ENCODE measurements at regions not wholly inside any gene's neighbourhood (a gene's known extent, or its start where the extent isn't known, plus 50 kb on each side); places are given as distances from the start of the nearest gene placed in this dataset.

GRCh38 chr4:123505095-123506010 is 108.8 kb downstream of the SPRY1 start:
- peak overlapping the region; percentile 76 for H3K9ac ChIP-seq (ENCODE audit: low read length)

More at GRCh38 chr4:123505095-123506010, 108.8 kb downstream of the SPRY1 start:
- Mint-ChIP-seq H3K27me3 (peaks cover 29% of the 10 kb centered on the region), H3K9me3 (ENCODE audit: insufficient read depth) (no peaks in the 10 kb centered on the region), H3K27ac (peak overlapping the region; percentile 81), H3K4me3 (peak overlapping the region; percentile 95), H3K4me1 (peaks cover 26% of the 10 kb centered on the region)
- Histone ChIP-seq H3K79me2 (ENCODE audit: control insufficient read depth, insufficient read depth, low read length) (no peaks in the 10 kb centered on the region), H2AFZ (ENCODE audit: insufficient read depth, low read depth, low read length, poor library complexity, severe bottlenecking) (peak overlapping the region; percentile 89), H3K36me3 (replicated peaks in 1 of 2; ENCODE audit: control extremely low read depth in 1 of 2, control insufficient read depth in 1 of 2, extremely low read depth in 1 of 2, insufficient read depth in 2 of 2, low read length in 1 of 2) (no peaks in the 10 kb centered on the region), H3K4me2 (replicated peaks; ENCODE audit: low read depth, low read length, poor library complexity, severe bottlenecking) (peak overlapping the region; percentile 95), H3K27me3 (replicated peaks in 1 of 4; ENCODE audit: control extremely low read depth in 1 of 4, control insufficient read depth in 3 of 4, insufficient read depth in 4 of 4, low read length in 3 of 4) (peaks cover 0 to 3% (median 0%) of the 10 kb centered on the region in 4 experiments), H3K4me3 (ENCODE audit: control extremely low read depth in 1 of 5, extremely low read depth in 1 of 5, insufficient read depth in 1 of 5, low read depth in 2 of 5, low read length in 4 of 5) (peak overlapping the region; percentile 46 to 84 (median 60)), H3K4me1 (ENCODE audit: control insufficient read depth in 2 of 2, insufficient read depth in 2 of 2, low read length in 2 of 2) (peaks cover 16 to 21% of the 10 kb centered on the region in 2 donors), H4K20me1 (ENCODE audit: control insufficient read depth, insufficient read depth, low read length, poor library complexity, severe bottlenecking) (no peaks in the 10 kb centered on the region), H3K27ac (ENCODE audit: low read length in 2 of 2) (no peak overlapping the region), H3K9me3 (ENCODE audit: control extremely low read depth in 1 of 3, control insufficient read depth in 2 of 3, insufficient read depth in 1 of 3, low read length in 2 of 3) (peaks cover 0 to 5% (median 0%) of the 10 kb centered on the region in 3 donors)
- ChIA-PET POLR2A (no interaction called here), CTCF (no interaction called here)
- ATAC-seq (ENCODE audit: low read depth) (peak; percentile 49), DNase-seq (peak; percentile 45)
- TF ChIP-seq EZH2 (IDR thresholded peaks at IDR 0.05; ENCODE audit: borderline replicate concordance, insufficient read depth, low read depth, low read length, poor library complexity, severe bottlenecking) (no peak), CTCF (IDR thresholded peaks at IDR 0.05) (no peak)
- under 1% methylated on average over 44 of the region's 58 CpGs for WGBS (ENCODE audit: insufficient coverage)
- intact Hi-C loops (cut with micrococcal nuclease): loop anchor here (5.0 to 10.0 kb wide), 2 partner anchors 61 to 108 kb away; partner anchors contain the start of gene SPRY1

All from B cell (primary cell).